BLaER1 treated with 17β-estradiol and CSF1 and Interleukin-3, amounts not matched to agents 10 nM and 100 nM (cell line): ENCODE measurements at regions not wholly inside any gene's neighbourhood (a gene's known extent, or its start where the extent isn't known, plus 50 kb on each side); places are given as distances from the start of the nearest gene placed in this dataset.

Experiments used
- H3K27ac ChIP-seq, 11 experiments: shearing (Covaris generic); formaldehyde crosslinking; 2 replicates each; pipeline ENCODE4 v1.8.1; 2022
- H3K27me3 ChIP-seq, 11 experiments: shearing (Covaris generic); formaldehyde crosslinking; 2 replicates each; pipeline ENCODE4 v1.8.1; 2022
- H3K36me3 ChIP-seq, 11 experiments: shearing (Covaris generic); formaldehyde crosslinking; 2 replicates each; pipeline ENCODE4 v1.8.1; 2022
- H3K4me1 ChIP-seq, 10 experiments: shearing (Covaris generic); formaldehyde crosslinking; 2 replicates each; pipeline ENCODE4 v1.8.1; 2022
- H3K4me2 ChIP-seq, 11 experiments: shearing (Covaris generic); formaldehyde crosslinking; 2 replicates each; pipeline ENCODE4 v1.8.1; 2022
- H3K4me3 ChIP-seq, 10 experiments: shearing (Covaris generic); formaldehyde crosslinking; 2 replicates each; pipeline ENCODE4 v1.8.1; 2022
- H3K9ac ChIP-seq, 11 experiments: shearing (Covaris generic); formaldehyde crosslinking; 2 replicates each; pipeline ENCODE4 v1.8.1; 2022
- H3K9me3 ChIP-seq, 11 experiments: shearing (Covaris generic); formaldehyde crosslinking; replicated peaks in 1 of 11; 2 replicates each; pipeline ENCODE4 v1.8.1; 2022
- H4K20me1 ChIP-seq, 11 experiments: shearing (Covaris generic); formaldehyde crosslinking; 2 replicates each; pipeline ENCODE4 v1.8.1; 2022
- Cebpa-rat ChIP-seq, 11 experiments: shearing (Covaris generic); IDR thresholded peaks; 2 replicates each; pipeline ENCODE4 v1.8.1; 2022

- TF ChIP-seq Cebpa-rat (IDR thresholded peaks at IDR 0.05) = peak in 2 of 11 experiments; percentile 9 to 64; a peak in 2 of 22 replicates
- no peaks in the 10 kb centered on the region; a peak in 2 of 22 replicates for H3K27me3 ChIP-seq
- H3K9ac ChIP-seq = no peak overlapping the region; a peak in 1 of 22 replicates
- peak overlapping the region in 3 of 11 experiments; percentile 9 to 21 (median 15); a peak in 3 of 22 replicates for H3K27ac ChIP-seq
- H3K4me2 ChIP-seq = peak overlapping the region; percentile 54 to 84 (median 69)
- H3K4me1 ChIP-seq = peaks cover 17 to 28% (median 25%) of the 10 kb centered on the region in 10 experiments
- H3K9me3 ChIP-seq = peaks cover 32 to 38% (median 35%) of the 10 kb centered on the region in 11 experiments
- H4K20me1 ChIP-seq = peaks cover 0 to 6% (median 0%) of the 10 kb centered on the region in 11 experiments; a peak in 3 of 22 replicates
- no peak overlapping the region for H3K4me3 ChIP-seq
- no peaks in the 10 kb centered on the region for H3K36me3 ChIP-seq
Observed at GRCh38 chr5:73387601-73388305, 60.8 kb downstream of the FOXD1 start.

GRCh38 chr5:73387149-73387591 lies 61.4 kb downstream of the FOXD1 start:
- H3K27ac ChIP-seq = peak overlapping the region in 2 of 11 experiments; percentile 9; a peak in 2 of 22 replicates
- TF ChIP-seq Cebpa-rat (IDR thresholded peaks at IDR 0.05) = no peak
- no peak overlapping the region for H3K9ac ChIP-seq

GRCh38 chr5:73384861-73385260 lies 63.7 kb downstream of the FOXD1 start:
- H3K9me3 ChIP-seq = peaks cover 60 to 66% (median 64%) of the 10 kb centered on the region in 11 experiments
- H3K4me3 ChIP-seq = peak overlapping the region in 1 of 10 experiments; percentile 29; a peak in 1 of 20 replicates
- TF ChIP-seq Cebpa-rat (IDR thresholded peaks at IDR 0.05) = no peak
- no peak overlapping the region for H3K4me2 ChIP-seq
- H4K20me1 ChIP-seq = peaks cover 0 to 6% (median 0%) of the 10 kb centered on the region in 11 experiments; a peak in 3 of 22 replicates
- H3K27me3 ChIP-seq = no peaks in the 10 kb centered on the region; a peak in 2 of 22 replicates
- H3K27ac ChIP-seq = no peak overlapping the region
- no peak overlapping the region for H3K9ac ChIP-seq
- H3K36me3 ChIP-seq = no peaks in the 10 kb centered on the region
- peaks cover 17 to 28% (median 25%) of the 10 kb centered on the region in 10 experiments for H3K4me1 ChIP-seq

More at GRCh38 chr5:73387149-73387591, 61.4 kb downstream of the FOXD1 start:
- Histone ChIP-seq H4K20me1 (peaks cover 0 to 6% (median 0%) of the 10 kb centered on the region in 11 experiments; a peak in 3 of 22 replicates), H3K9me3 (peaks cover 37 to 43% (median 41%) of the 10 kb centered on the region in 11 experiments), H3K4me1 (peaks cover 17 to 28% (median 25%) of the 10 kb centered on the region in 10 experiments), H3K4me3 (no peak overlapping the region), H3K4me2 (peak overlapping the region; percentile 54 to 84 (median 69)), H3K27me3 (no peaks in the 10 kb centered on the region; a peak in 2 of 22 replicates), H3K36me3 (no peaks in the 10 kb centered on the region)

GRCh38 chr5:73382401-73382740 lies 66.2 kb downstream of the FOXD1 start:
- no peak overlapping the region for H3K4me2 ChIP-seq
- no peak overlapping the region for H3K27ac ChIP-seq
- no peaks in the 10 kb centered on the region for H3K36me3 ChIP-seq
- H3K4me1 ChIP-seq = peaks cover 7 to 14% (median 11%) of the 10 kb centered on the region in 10 experiments
- no peaks in the 10 kb centered on the region for H4K20me1 ChIP-seq
- no peak overlapping the region for H3K9ac ChIP-seq
- H3K27me3 ChIP-seq = no peaks in the 10 kb centered on the region; a peak in 1 of 22 replicates
- TF ChIP-seq Cebpa-rat (IDR thresholded peaks at IDR 0.05) = no peak
- peaks cover 60 to 67% (median 64%) of the 10 kb centered on the region in 11 experiments for H3K9me3 ChIP-seq
- H3K4me3 ChIP-seq = peak overlapping the region in 1 of 10 experiments; percentile 9; a peak in 1 of 20 replicates

- TF ChIP-seq Cebpa-rat (IDR thresholded peaks at IDR 0.05) = no peak
- Histone ChIP-seq H3K4me1 (peaks cover 2 to 9% (median 5%) of the 10 kb centered on the region in 10 experiments; a peak in 19 of 20 replicates), H3K27ac (no peak overlapping the region), H4K20me1 (no peaks in the 10 kb centered on the region), H3K27me3 (no peaks in the 10 kb centered on the region; a peak in 1 of 22 replicates), H3K9ac (no peak overlapping the region), H3K36me3 (no peaks in the 10 kb centered on the region), H3K9me3 (peaks cover 60 to 67% (median 64%) of the 10 kb centered on the region in 11 experiments), H3K4me3 (peak overlapping the region in 1 of 10 experiments; percentile 9; a peak in 1 of 20 replicates), H3K4me2 (no peak overlapping the region)
Observed at GRCh38 chr5:73381590-73382400, 66.8 kb downstream of the FOXD1 start.

GRCh38 chr5:73380710-73381589 lies 67.6 kb downstream of the FOXD1 start:
- Histone ChIP-seq H3K27me3 (no peaks in the 10 kb centered on the region; a peak in 1 of 22 replicates), H3K4me3 (no peak overlapping the region), H3K36me3 (no peaks in the 10 kb centered on the region), H3K9ac (no peak overlapping the region), H4K20me1 (no peaks in the 10 kb centered on the region), H3K9me3 (peaks cover 57 to 63% (median 60%) of the 10 kb centered on the region in 11 experiments), H3K27ac (no peak overlapping the region), H3K4me1 (peaks cover 0 to under 1% (median 0%) of the 10 kb centered on the region in 10 experiments; a peak in 1 of 20 replicates), H3K4me2 (no peak overlapping the region)
- TF ChIP-seq Cebpa-rat (IDR thresholded peaks at IDR 0.05) = no peak

- Histone ChIP-seq H3K9me3 (peaks cover 48 to 54% (median 51%) of the 10 kb centered on the region in 11 experiments), H3K36me3 (no peaks in the 10 kb centered on the region), H3K9ac (no peak overlapping the region), H4K20me1 (no peaks in the 10 kb centered on the region), H3K4me2 (no peak overlapping the region), H3K27me3 (no peaks in the 10 kb centered on the region; a peak in 1 of 22 replicates), H3K4me1 (no peaks in the 10 kb centered on the region), H3K27ac (no peak overlapping the region), H3K4me3 (no peak overlapping the region)
- no peak for TF ChIP-seq Cebpa-rat (IDR thresholded peaks at IDR 0.05)
Observed at GRCh38 chr5:73380041-73380440, 68.5 kb downstream of the FOXD1 start.

GRCh38 chr5:73379435-73379834 lies 69.1 kb downstream of the FOXD1 start:
- Histone ChIP-seq H3K27me3 (no peaks in the 10 kb centered on the region; a peak in 1 of 22 replicates), H3K4me1 (no peaks in the 10 kb centered on the region), H3K36me3 (no peaks in the 10 kb centered on the region), H3K4me3 (no peak overlapping the region), H3K4me2 (no peak overlapping the region), H3K27ac (no peak overlapping the region), H3K9me3 (peaks cover 42 to 48% (median 45%) of the 10 kb centered on the region in 11 experiments), H3K9ac (no peak overlapping the region), H4K20me1 (no peaks in the 10 kb centered on the region)
- no peak for TF ChIP-seq Cebpa-rat (IDR thresholded peaks at IDR 0.05)
